IMR-90 (cell line): ENCODE measurements at regions not wholly inside any gene's neighbourhood (a gene's known extent, or its start where the extent isn't known, plus 50 kb on each side); places are given as distances from the start of the nearest gene placed in this dataset.

Source experiments
- CEBPB ChIP-seq: IDR thresholded peaks from 2 replicates; pipeline ENCODE4 v1.6.1; 2012; ENCODE audit warnings: low read depth, low read length, improper control_type of control experiment
- CHD1 ChIP-seq: IDR thresholded peaks from 2 replicates; pipeline ENCODE4 v1.6.1; 2012; ENCODE audit warnings: low read depth, low read length, improper control_type of control experiment
- MAZ ChIP-seq: IDR thresholded peaks from 2 replicates; pipeline ENCODE4 v1.6.1; 2012; ENCODE audit warnings: low read depth, mild to moderate bottlenecking, low read length, improper control_type of control experiment, moderate library complexity, borderline replicate concordance
- NFE2L2 ChIP-seq: fragments of 150-350 bp; IDR thresholded peaks from 2 replicates; pipeline ENCODE4 v1.6.1; 2016; ENCODE audit warnings: low read depth, mild to moderate bottlenecking, low read length
- POLR2A ChIP-seq: IDR thresholded peaks from 2 replicates; pipeline ENCODE4 v1.6.1; 2012; ENCODE audit warnings: mild to moderate bottlenecking, low read depth, low read length
- RAD21 ChIP-seq: IDR thresholded peaks from 2 replicates; pipeline ENCODE4 v1.6.1; 2012; ENCODE audit warnings: low read length, improper control_type of control experiment
- RCOR1 ChIP-seq: IDR thresholded peaks from 2 replicates; pipeline ENCODE4 v1.6.1; 2012; ENCODE audit warnings: mild to moderate bottlenecking, low read length, improper control_type of control experiment; ENCODE audit not compliant: insufficient replicate concordance
- RFX5 ChIP-seq: IDR thresholded peaks from 2 replicates; pipeline ENCODE4 v1.8.0; 2012; ENCODE audit warnings: low read depth, mild to moderate bottlenecking, low read length, moderate library complexity
- SMC3 ChIP-seq: fragments of 150-350 bp; IDR thresholded peaks from 2 replicates; pipeline ENCODE4 v1.6.1; 2016; ENCODE audit warnings: low read depth, mild to moderate bottlenecking, antibody characterized with exemption, low read length, moderate library complexity
- TF ChIP-seq, protein P1 (sequence below): conservative IDR thresholded peaks from 2 replicates; pipeline ENCODE4 v1.5.1; 2012; ENCODE audit warnings: mild to moderate bottlenecking, low read depth, low read length, improper control_type of control experiment
- TF ChIP-seq, protein P2 (sequence below): fragments of 150-350 bp; IDR thresholded peaks from 2 replicates; pipeline ENCODE4 v1.6.1; 2017; ENCODE audit warnings: mild to moderate bottlenecking, antibody characterized with exemption, low read length, low read depth

- TF ChIP-seq, protein P1, sequence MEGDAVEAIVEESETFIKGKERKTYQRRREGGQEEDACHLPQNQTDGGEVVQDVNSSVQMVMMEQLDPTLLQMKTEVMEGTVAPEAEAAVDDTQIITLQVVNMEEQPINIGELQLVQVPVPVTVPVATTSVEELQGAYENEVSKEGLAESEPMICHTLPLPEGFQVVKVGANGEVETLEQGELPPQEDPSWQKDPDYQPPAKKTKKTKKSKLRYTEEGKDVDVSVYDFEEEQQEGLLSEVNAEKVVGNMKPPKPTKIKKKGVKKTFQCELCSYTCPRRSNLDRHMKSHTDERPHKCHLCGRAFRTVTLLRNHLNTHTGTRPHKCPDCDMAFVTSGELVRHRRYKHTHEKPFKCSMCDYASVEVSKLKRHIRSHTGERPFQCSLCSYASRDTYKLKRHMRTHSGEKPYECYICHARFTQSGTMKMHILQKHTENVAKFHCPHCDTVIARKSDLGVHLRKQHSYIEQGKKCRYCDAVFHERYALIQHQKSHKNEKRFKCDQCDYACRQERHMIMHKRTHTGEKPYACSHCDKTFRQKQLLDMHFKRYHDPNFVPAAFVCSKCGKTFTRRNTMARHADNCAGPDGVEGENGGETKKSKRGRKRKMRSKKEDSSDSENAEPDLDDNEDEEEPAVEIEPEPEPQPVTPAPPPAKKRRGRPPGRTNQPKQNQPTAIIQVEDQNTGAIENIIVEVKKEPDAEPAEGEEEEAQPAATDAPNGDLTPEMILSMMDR = no peak
- no peak for TF ChIP-seq RCOR1
- TF ChIP-seq, protein P2, sequence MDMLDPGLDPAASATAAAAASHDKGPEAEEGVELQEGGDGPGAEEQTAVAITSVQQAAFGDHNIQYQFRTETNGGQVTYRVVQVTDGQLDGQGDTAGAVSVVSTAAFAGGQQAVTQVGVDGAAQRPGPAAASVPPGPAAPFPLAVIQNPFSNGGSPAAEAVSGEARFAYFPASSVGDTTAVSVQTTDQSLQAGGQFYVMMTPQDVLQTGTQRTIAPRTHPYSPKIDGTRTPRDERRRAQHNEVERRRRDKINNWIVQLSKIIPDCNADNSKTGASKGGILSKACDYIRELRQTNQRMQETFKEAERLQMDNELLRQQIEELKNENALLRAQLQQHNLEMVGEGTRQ = no peak
- TF ChIP-seq RFX5 = no peak
- TF ChIP-seq CEBPB = no peak
- no peak for TF ChIP-seq POLR2A
- TF ChIP-seq SMC3 = no peak
- no peak for TF ChIP-seq RAD21
- TF ChIP-seq MAZ = no peak
- no peak for TF ChIP-seq CHD1
- no peak for TF ChIP-seq NFE2L2
Measured at GRCh38 chr21:36641886-36642285, 57.0 kb upstream of the SIM2 start.
